H1 (cell line): ENCODE measurements at regions not wholly inside any gene's neighbourhood (a gene's known extent, or its start where the extent isn't known, plus 50 kb on each side); places are given as distances from the start of the nearest gene placed in this dataset.

Experiments used
- CTCF ChIA-PET: fragments of 300-600 bp; sonication (Branson Sonifier 250); formaldehyde crosslinking; loops from one replicate; lab custom pipeline; 2021; ENCODE audit not compliant: partially characterized antibody; lab: Charles Lee
- POLR2A ChIA-PET: fragments of 300-600 bp; sonication (Branson Sonifier 250); formaldehyde crosslinking; loops from one replicate; lab custom pipeline; 2021; ENCODE audit warnings: inconsistent platforms; ENCODE audit not compliant: partially characterized antibody; lab: Charles Lee
- DNase-seq, 2 experiments: peaks; one replicate each; pipeline versions ENCODE4 v3.0.0 to v3.0.0-alpha.2; 2010 to 2022; ENCODE audit warnings: low spot score in 2 of 2, low read depth in 1 of 2, mixed read lengths in 1 of 2
- FAIRE-seq: peaks from 2 replicates; lab custom pipeline; 2011; peaks lifted over from hg19 to GRCh38; lab: Jason Lieb, UNC
- H2AFZ ChIP-seq: 2 replicates; pipeline ENCODE4 v1.8.1; 2012; ENCODE audit warnings: low read length, inconsistent platforms
- H2AK5ac ChIP-seq: 2 replicates; pipeline ENCODE4 v1.6.1; 2013; ENCODE audit warnings: low read depth, low read length
- H2BK120ac ChIP-seq: replicated peaks from 2 replicates; pipeline ENCODE3; 2013; ENCODE audit warnings: low read depth, low read length, inconsistent platforms
- H2BK12ac ChIP-seq: 2 replicates; pipeline ENCODE4 v1.6.1; 2013; ENCODE audit warnings: low read depth, low read length
- H2BK15ac ChIP-seq: 2 replicates; pipeline ENCODE4 v1.6.1; 2013; ENCODE audit warnings: low read length
- H2BK20ac ChIP-seq: 2 replicates; pipeline ENCODE4 v1.6.1; 2013; ENCODE audit warnings: low read length
- H2BK5ac ChIP-seq: 2 replicates; pipeline ENCODE4 v1.6.1; 2013; ENCODE audit warnings: low read depth, low read length
- H3K14ac ChIP-seq: 2 replicates; pipeline ENCODE4 v1.6.1; 2013; ENCODE audit warnings: inconsistent platforms; ENCODE audit not compliant: insufficient read length
- H3K18ac ChIP-seq: 2 replicates; pipeline ENCODE4 v1.6.1; 2013; ENCODE audit warnings: low read length; ENCODE audit errors: extremely low read depth
- H3K23ac ChIP-seq: 2 replicates; pipeline ENCODE4 v1.6.1; 2013; ENCODE audit warnings: inconsistent platforms; ENCODE audit not compliant: insufficient read length
- H3K23me2 ChIP-seq: 2 replicates; pipeline ENCODE4 v1.6.1; 2013; ENCODE audit warnings: low read depth, low read length
- H3K27ac ChIP-seq: 2 replicates; pipeline ENCODE4 v1.6.1; 2011; ENCODE audit warnings: low read depth, low read length, inconsistent platforms
- H3K27me3 ChIP-seq, 4 experiments: replicated peaks in 1 of 4; 1 replicate in 1 of 4; 2 replicates in 3 of 4; pipeline versions ENCODE4 v1.6.1 to v1.8.1; 2011 to 2013; ENCODE audit warnings: low read length in 3 of 4, mild to moderate bottlenecking in 3 of 4, inconsistent platforms in 2 of 4, mixed read lengths in 2 of 4, moderate library complexity in 1 of 4; ENCODE audit not compliant: control insufficient read depth in 3 of 4, insufficient read depth in 3 of 4; ENCODE audit errors: extremely low read depth in 1 of 4
- H3K36me3 ChIP-seq, 4 experiments: 2 replicates each; pipeline versions ENCODE4 v1.6.1 to v1.8.1; 2011 to 2013; ENCODE audit warnings: mild to moderate bottlenecking in 4 of 4, low read length in 3 of 4, moderate library complexity in 2 of 4, control low read depth in 1 of 4, inconsistent platforms in 1 of 4; ENCODE audit not compliant: insufficient read depth in 4 of 4, control insufficient read depth in 2 of 4
- H3K4ac ChIP-seq: replicated peaks from 2 replicates; pipeline ENCODE3; 2013; ENCODE audit warnings: low read length, low read depth, mixed read lengths, inconsistent platforms; ENCODE audit not compliant: insufficient read length
- H3K4me1 ChIP-seq, 4 experiments: replicated peaks in 1 of 4; 1 replicate in 1 of 4; 2 replicates in 3 of 4; pipeline versions ENCODE4 v1.6.1 to v1.8.1; 2011 to 2013; ENCODE audit warnings: low read length in 3 of 4, inconsistent platforms in 2 of 4, mixed read lengths in 1 of 4; ENCODE audit not compliant: insufficient read depth in 4 of 4, control insufficient read depth in 3 of 4
- H3K4me2 ChIP-seq, 2 experiments: 2 replicates each; pipeline versions ENCODE4 v1.6.1 to v1.8.1; 2011 to 2013; ENCODE audit warnings: low read depth in 2 of 2, low read length in 2 of 2, control low read depth in 1 of 2, inconsistent platforms in 1 of 2, mild to moderate bottlenecking in 1 of 2; ENCODE audit not compliant: insufficient read depth in 1 of 2
- H3K4me3 ChIP-seq, 4 experiments: fragments of 200-600, 300-600 bp in 1 of 4; sonication (generic), shearing (Covaris generic), sonication (Bioruptor Twin) in 1 of 4; 2 replicates each; pipeline versions ENCODE4 v1.5.1 to v1.8.1; 2011 to 2016; ENCODE audit warnings: low read length in 4 of 4, low read depth in 3 of 4, control low read depth in 2 of 4, inconsistent platforms in 2 of 4, mild to moderate bottlenecking in 2 of 4, mixed read lengths in 1 of 4, moderate library complexity in 1 of 4; ENCODE audit not compliant: insufficient read depth in 2 of 4; ENCODE audit errors: extremely low read depth in 1 of 4
- H3K56ac ChIP-seq: replicated peaks from 2 replicates; pipeline ENCODE3; 2013; ENCODE audit warnings: low read depth, mild to moderate bottlenecking, mixed read lengths, low read length, inconsistent platforms; ENCODE audit not compliant: insufficient read length
- H3K79me1 ChIP-seq: 2 replicates; pipeline ENCODE4 v1.6.1; 2013; ENCODE audit warnings: low read depth, low read length, control low read depth
- H3K79me2 ChIP-seq, 2 experiments: 2 replicates each; pipeline versions ENCODE4 v1.6.1 to v1.8.1; 2012 to 2013; ENCODE audit warnings: low read length in 2 of 2, mild to moderate bottlenecking in 2 of 2, inconsistent platforms in 1 of 2; ENCODE audit not compliant: insufficient read depth in 2 of 2, control insufficient read depth in 1 of 2
- H3K9ac ChIP-seq, 4 experiments: replicated peaks in 1 of 4; 1 replicate in 1 of 4; 2 replicates in 3 of 4; pipeline versions ENCODE4 v1.6.1 to v1.8.1; 2011 to 2013; ENCODE audit warnings: low read depth in 3 of 4, low read length in 3 of 4, control low read depth in 2 of 4, mild to moderate bottlenecking in 2 of 4, moderate library complexity in 2 of 4, inconsistent platforms in 1 of 4; ENCODE audit errors: extremely low read depth in 1 of 4
- H3K9me3 ChIP-seq, 2 experiments: 2 replicates each; pipeline versions ENCODE4 v1.6.1 to v1.8.1; 2012 to 2013; ENCODE audit warnings: mild to moderate bottlenecking in 2 of 2, moderate library complexity in 2 of 2, control low read depth in 1 of 2, inconsistent platforms in 1 of 2, low read depth in 1 of 2, low read length in 1 of 2, mixed read lengths in 1 of 2; ENCODE audit not compliant: insufficient read depth in 2 of 2
- H4K20me1 ChIP-seq, 2 experiments: replicated peaks in 1 of 2; 2 replicates each; pipeline versions ENCODE3 to v1.8.1; 2011 to 2013; ENCODE audit warnings: inconsistent platforms in 2 of 2, low read length in 2 of 2, mild to moderate bottlenecking in 1 of 2; ENCODE audit not compliant: insufficient read depth in 2 of 2, control insufficient read depth in 1 of 2
- H4K5ac ChIP-seq: 2 replicates; pipeline ENCODE4 v1.6.1; 2013; ENCODE audit warnings: low read length, low read depth, mixed read lengths, inconsistent platforms; ENCODE audit not compliant: insufficient read length
- H4K8ac ChIP-seq: 2 replicates; pipeline ENCODE4 v1.8.0; 2013; ENCODE audit warnings: mild to moderate bottlenecking, moderate library complexity, low read length, inconsistent platforms; ENCODE audit not compliant: insufficient read depth; ENCODE audit errors: extremely low read depth
- H4K91ac ChIP-seq: replicated peaks from 2 replicates; pipeline ENCODE3; 2013; ENCODE audit warnings: low read length, mixed read lengths, inconsistent platforms; ENCODE audit not compliant: insufficient read length
- CEBPB ChIP-seq: IDR thresholded peaks from 2 replicates; pipeline ENCODE4 v1.6.1; 2012; ENCODE audit warnings: low read depth, low read length
- TEAD4 ChIP-seq: IDR thresholded peaks from 2 replicates; pipeline ENCODE4 v1.6.1; 2012; ENCODE audit warnings: low read depth, low read length, inconsistent platforms, mixed read lengths
- WGBS, 2 experiments: shearing (Covaris generic) in 1 of 2; methylation state at CpG; one replicate each; pipeline versions ENCODE4 v1.1.6 to v1.1.7; 2013 to 2015; ENCODE audit warnings: low lambda C conversion rate in 2 of 2, mixed read lengths in 2 of 2, inconsistent platforms in 1 of 2, low coverage in 1 of 2, missing lambda C conversion rate in 1 of 2; ENCODE audit not compliant: insufficient replicate concordance in 2 of 2, insufficient coverage in 1 of 2, insufficient read length in 1 of 2; ENCODE audit errors: extremely low coverage in 1 of 2, missing lambda C conversion rate in 1 of 2; 5-methylcytosine and 5-hydroxymethylcytosine counted together
- TF ChIP-seq, protein P1 (sequence below), 3 experiments: IDR thresholded peaks; 1 replicate in 2 of 3; 2 replicates in 1 of 3; pipeline versions ENCODE4 v1.5.1 to v1.6.1; 2011; ENCODE audit warnings: low read length in 3 of 3, mild to moderate bottlenecking in 3 of 3, inconsistent platforms in 2 of 3, low read depth in 1 of 3, moderate library complexity in 1 of 3; ENCODE audit not compliant: insufficient read depth in 1 of 3; ENCODE audit errors: control extremely low read depth in 1 of 3

- Histone ChIP-seq H3K4me2 (no peak overlapping the region), H2BK15ac (no peak overlapping the region), H2BK12ac (no peak overlapping the region), H2AFZ (no peak overlapping the region), H3K14ac (no peak overlapping the region), H3K27ac (no peak overlapping the region), H2BK20ac (no peak overlapping the region), H3K23ac (no peak overlapping the region), H4K91ac (no peak overlapping the region), H3K79me2 (no peaks in the 10 kb centered on the region), H3K23me2 (no peaks in the 10 kb centered on the region), H2AK5ac (no peak overlapping the region), H3K4me1 (no peaks in the 10 kb centered on the region), H2BK120ac (no peak overlapping the region), H3K27me3 (no peaks in the 10 kb centered on the region), H4K8ac (no peak overlapping the region), H4K5ac (no peak overlapping the region), H3K4me3 (no peak overlapping the region), H3K18ac (no peak overlapping the region), H3K9ac (no peak overlapping the region), H3K36me3 (no peaks in the 10 kb centered on the region), H3K56ac (no peak overlapping the region), H3K79me1 (no peaks in the 10 kb centered on the region), H2BK5ac (no peak overlapping the region), H3K9me3 (no peaks in the 10 kb centered on the region), H3K4ac (no peak overlapping the region), H4K20me1 (no peaks in the 10 kb centered on the region)
- DNase-seq (no peak), FAIRE-seq (no peak)
- 84% methylated on average over 4 of the region's 4 CpGs; no CpG with 5 or more reads in 1 of the 2 experiments for WGBS, 2 experiments
- POLR2A ChIA-PET = no interaction called here
- CTCF ChIA-PET = interaction anchor here (1.1 to 1.8 kb wide), 3 partner anchors 9 to 16 kb away, joined by 3 to 5 read pairs (median 3); no protein-coding TSS in a partner anchor
- TF ChIP-seq, protein P1, sequence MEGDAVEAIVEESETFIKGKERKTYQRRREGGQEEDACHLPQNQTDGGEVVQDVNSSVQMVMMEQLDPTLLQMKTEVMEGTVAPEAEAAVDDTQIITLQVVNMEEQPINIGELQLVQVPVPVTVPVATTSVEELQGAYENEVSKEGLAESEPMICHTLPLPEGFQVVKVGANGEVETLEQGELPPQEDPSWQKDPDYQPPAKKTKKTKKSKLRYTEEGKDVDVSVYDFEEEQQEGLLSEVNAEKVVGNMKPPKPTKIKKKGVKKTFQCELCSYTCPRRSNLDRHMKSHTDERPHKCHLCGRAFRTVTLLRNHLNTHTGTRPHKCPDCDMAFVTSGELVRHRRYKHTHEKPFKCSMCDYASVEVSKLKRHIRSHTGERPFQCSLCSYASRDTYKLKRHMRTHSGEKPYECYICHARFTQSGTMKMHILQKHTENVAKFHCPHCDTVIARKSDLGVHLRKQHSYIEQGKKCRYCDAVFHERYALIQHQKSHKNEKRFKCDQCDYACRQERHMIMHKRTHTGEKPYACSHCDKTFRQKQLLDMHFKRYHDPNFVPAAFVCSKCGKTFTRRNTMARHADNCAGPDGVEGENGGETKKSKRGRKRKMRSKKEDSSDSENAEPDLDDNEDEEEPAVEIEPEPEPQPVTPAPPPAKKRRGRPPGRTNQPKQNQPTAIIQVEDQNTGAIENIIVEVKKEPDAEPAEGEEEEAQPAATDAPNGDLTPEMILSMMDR (IDR thresholded peaks at IDR 0.05; ENCODE audit: control extremely low read depth in 1 of 3, insufficient read depth in 1 of 3, low read depth in 1 of 3, low read length in 3 of 3) = no peak
- TF ChIP-seq TEAD4 = peak; percentile 54; the same call in 1 of the 2 replicates
- peak; percentile 57 for TF ChIP-seq CEBPB
Observed at GRCh38 chr17:59505610-59506276, 59.7 kb upstream of the DHX40 start.
